Ishikawa (cell line): ENCODE measurements at regions not wholly inside any gene's neighbourhood (a gene's known extent, or its start where the extent isn't known, plus 50 kb on each side); places are given as distances from the start of the nearest gene placed in this dataset.
A peak's percentile ranks its signal among the peaks of the same experiment; 100 is the strongest.

ENCODE experiments used
- CEBPB ChIP-seq: IDR thresholded peaks from 2 replicates; pipeline ENCODE4 v1.6.1; 2012
- CREB1 ChIP-seq: IDR thresholded peaks from 2 replicates; pipeline ENCODE4 v1.6.1; 2012; ENCODE audit warnings: low read depth
- EGR1 ChIP-seq: IDR thresholded peaks from 2 replicates; pipeline ENCODE4 v1.6.1; 2012
- EP300 ChIP-seq: IDR thresholded peaks from 2 replicates; pipeline ENCODE4 v1.6.1; 2012; ENCODE audit warnings: borderline replicate concordance
- FOXM1 ChIP-seq: IDR thresholded peaks from 2 replicates; pipeline ENCODE4 v1.6.1; 2012; ENCODE audit warnings: low read depth, borderline replicate concordance
- NFIC ChIP-seq: IDR thresholded peaks from 2 replicates; pipeline ENCODE4 v1.6.1; 2012
- RAD21 ChIP-seq: IDR thresholded peaks from 2 replicates; pipeline ENCODE4 v1.6.1; 2012; ENCODE audit warnings: low read depth
- TAF1 ChIP-seq: IDR thresholded peaks from 2 replicates; pipeline ENCODE4 v1.6.1; 2012; ENCODE audit warnings: low read depth, mild to moderate bottlenecking
- TCF12 ChIP-seq: IDR thresholded peaks from 2 replicates; pipeline ENCODE4 v1.6.1; 2012; ENCODE audit warnings: low read depth
- TEAD4 ChIP-seq: IDR thresholded peaks from 2 replicates; pipeline ENCODE4 v1.6.1; 2012
- YY1 ChIP-seq: IDR thresholded peaks from 2 replicates; pipeline ENCODE4 v1.6.1; 2012; ENCODE audit warnings: low read depth
- ZBTB7A ChIP-seq: IDR thresholded peaks from 2 replicates; pipeline ENCODE4 v1.6.1; 2012; ENCODE audit warnings: low read depth
- TF ChIP-seq, protein P1 (sequence below): IDR thresholded peaks from 2 replicates; pipeline ENCODE4 v1.6.1; 2012; ENCODE audit warnings: low read depth, mild to moderate bottlenecking
- TF ChIP-seq, protein P2 (sequence below): IDR thresholded peaks from 2 replicates; pipeline ENCODE4 v1.6.1; 2012
- TF ChIP-seq, protein P3 (sequence below): IDR thresholded peaks from 2 replicates; pipeline ENCODE4 v1.6.1; 2012

DNA sequence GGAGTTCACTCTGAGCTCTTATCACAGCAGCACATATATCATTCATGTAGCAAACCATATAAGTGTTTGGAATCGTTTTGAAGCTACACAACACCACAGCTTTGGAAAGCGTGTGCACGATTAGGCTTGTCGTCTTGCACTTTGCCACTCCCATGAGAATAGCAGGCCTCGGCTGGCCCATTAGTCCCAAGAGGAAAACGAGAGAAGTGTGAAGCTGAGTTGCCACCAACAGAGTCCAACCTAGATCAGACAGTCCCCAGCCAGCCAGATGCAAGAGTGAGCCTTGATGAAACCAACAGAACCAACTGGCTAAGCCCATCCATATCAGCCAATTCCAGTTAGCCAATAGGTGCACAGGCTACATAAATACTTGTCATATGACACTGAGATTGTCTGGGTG is 238.4 kb downstream of the C1orf94 start:
- TF ChIP-seq TAF1 (no peak), RAD21 (no peak), EGR1 (no peak), ZBTB7A (no peak), YY1 (no peak), NFIC (no peak), EP300 (no peak)
- TF ChIP-seq, protein P1, sequence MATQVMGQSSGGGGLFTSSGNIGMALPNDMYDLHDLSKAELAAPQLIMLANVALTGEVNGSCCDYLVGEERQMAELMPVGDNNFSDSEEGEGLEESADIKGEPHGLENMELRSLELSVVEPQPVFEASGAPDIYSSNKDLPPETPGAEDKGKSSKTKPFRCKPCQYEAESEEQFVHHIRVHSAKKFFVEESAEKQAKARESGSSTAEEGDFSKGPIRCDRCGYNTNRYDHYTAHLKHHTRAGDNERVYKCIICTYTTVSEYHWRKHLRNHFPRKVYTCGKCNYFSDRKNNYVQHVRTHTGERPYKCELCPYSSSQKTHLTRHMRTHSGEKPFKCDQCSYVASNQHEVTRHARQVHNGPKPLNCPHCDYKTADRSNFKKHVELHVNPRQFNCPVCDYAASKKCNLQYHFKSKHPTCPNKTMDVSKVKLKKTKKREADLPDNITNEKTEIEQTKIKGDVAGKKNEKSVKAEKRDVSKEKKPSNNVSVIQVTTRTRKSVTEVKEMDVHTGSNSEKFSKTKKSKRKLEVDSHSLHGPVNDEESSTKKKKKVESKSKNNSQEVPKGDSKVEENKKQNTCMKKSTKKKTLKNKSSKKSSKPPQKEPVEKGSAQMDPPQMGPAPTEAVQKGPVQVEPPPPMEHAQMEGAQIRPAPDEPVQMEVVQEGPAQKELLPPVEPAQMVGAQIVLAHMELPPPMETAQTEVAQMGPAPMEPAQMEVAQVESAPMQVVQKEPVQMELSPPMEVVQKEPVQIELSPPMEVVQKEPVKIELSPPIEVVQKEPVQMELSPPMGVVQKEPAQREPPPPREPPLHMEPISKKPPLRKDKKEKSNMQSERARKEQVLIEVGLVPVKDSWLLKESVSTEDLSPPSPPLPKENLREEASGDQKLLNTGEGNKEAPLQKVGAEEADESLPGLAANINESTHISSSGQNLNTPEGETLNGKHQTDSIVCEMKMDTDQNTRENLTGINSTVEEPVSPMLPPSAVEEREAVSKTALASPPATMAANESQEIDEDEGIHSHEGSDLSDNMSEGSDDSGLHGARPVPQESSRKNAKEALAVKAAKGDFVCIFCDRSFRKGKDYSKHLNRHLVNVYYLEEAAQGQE, result no peak
- TF ChIP-seq, protein P2, sequence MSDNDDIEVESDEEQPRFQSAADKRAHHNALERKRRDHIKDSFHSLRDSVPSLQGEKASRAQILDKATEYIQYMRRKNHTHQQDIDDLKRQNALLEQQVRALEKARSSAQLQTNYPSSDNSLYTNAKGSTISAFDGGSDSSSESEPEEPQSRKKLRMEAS, result no peak

DNA sequence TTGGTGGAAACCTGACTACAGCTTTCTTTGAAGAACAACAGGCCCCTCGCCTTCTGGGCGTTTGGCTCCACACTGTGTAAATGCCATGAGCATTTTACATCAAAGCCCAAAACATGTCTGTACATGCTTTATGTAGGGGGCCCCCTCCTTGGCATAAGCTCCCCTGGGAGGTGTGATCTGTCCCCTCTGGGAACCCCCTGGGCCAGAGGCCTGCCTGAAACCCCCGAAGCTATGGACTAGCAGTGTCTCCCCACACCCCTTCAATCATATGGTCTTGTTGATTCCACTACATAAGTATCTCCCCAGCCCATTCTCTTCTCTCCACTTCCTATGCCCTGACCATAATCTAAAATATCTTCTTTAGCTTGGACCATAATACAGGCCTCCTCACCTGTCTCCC is 241.5 kb downstream of the C1orf94 start:
- TF ChIP-seq NFIC (no peak), CREB1 (no peak), TCF12 (no peak), TAF1 (no peak), ZBTB7A (no peak), TEAD4 (no peak)
- TF ChIP-seq, protein P2, result no peak

DNA sequence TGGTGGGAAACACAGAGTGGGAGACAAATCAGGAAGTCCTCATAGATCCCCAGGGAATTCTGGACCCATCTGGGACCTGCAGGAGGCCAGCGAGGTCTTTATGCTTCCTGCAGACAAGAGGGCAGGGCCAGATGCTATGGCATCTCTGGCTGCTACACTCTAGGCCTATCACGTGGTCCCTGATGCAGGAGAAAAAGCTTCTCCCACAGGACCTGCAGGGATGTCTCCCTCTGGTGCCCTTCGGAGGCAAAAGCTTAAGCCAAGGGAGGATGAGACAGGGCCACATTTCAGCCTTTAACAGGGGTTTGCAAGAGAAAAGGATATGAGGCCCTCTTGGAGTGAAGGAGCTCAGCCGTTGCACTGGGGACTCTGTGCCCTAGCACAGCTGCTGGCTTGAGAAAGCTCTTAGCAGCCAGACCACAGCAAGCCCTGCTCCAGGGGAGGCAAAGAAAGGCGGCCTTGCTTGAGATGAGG is 243.0 kb downstream of the C1orf94 start:
- TF ChIP-seq RAD21 (no peak), TEAD4 (no peak), FOXM1 (no peak), CREB1 (no peak)
- TF ChIP-seq, protein P3, sequence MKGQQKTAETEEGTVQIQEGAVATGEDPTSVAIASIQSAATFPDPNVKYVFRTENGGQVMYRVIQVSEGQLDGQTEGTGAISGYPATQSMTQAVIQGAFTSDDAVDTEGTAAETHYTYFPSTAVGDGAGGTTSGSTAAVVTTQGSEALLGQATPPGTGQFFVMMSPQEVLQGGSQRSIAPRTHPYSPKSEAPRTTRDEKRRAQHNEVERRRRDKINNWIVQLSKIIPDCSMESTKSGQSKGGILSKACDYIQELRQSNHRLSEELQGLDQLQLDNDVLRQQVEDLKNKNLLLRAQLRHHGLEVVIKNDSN, result 0 out of 2 replicates have a peak, but pooled peaks have one; percentile 34

DNA sequence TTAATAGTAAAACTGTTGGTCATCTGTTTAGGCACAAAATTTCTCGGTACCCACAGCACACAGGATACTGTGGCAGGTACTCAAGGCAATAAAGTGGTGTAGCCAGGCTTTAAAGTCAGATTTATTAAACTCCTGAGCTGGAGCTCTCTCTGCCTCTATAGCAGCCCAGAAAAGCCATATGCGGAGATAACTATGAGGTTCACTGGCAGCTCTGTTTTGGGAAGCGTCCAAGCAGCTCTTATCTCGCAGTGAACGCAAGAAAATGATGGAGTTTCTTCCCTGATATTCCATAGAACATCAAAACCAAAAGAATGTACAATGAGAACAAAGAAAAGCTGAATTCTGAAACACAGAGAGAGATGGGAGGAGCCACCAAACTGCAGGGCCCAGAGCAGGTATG is 248.3 kb downstream of the C1orf94 start:
- TF ChIP-seq, protein P3, result no peak
- no peak for TF ChIP-seq TEAD4
- no peak for TF ChIP-seq RAD21
- TF ChIP-seq, protein P2, result no peak
- no peak for TF ChIP-seq TAF1
- no peak for TF ChIP-seq CREB1
- no peak for TF ChIP-seq TCF12
- no peak for TF ChIP-seq ZBTB7A

DNA sequence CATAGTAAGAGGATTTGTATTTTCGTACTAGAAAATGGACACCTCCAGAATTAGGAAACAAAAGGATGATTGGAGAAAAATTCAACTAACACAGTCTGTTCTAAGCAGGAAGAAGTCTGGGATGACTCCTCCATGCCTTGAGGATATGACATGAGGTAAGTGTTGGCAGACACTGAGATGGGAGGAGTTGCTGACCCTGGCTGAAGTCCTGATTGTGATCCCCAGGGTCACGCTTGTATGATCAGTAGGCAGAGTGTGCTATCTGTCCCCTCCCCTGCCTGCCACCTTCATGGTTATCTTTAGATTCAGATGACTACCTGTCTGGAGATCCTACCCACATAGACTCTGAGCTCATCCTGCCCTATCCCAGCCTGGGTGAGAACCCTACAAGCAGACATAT is 249.1 kb downstream of the C1orf94 start:
- TF ChIP-seq EP300 (no peak), TEAD4 (no peak), YY1 (no peak), CREB1 (no peak), FOXM1 (no peak), ZBTB7A (no peak), CEBPB (no peak), EGR1 (no peak), NFIC (no peak), RAD21 (no peak), TCF12 (no peak), TAF1 (no peak)
- TF ChIP-seq, protein P1, result no peak
- TF ChIP-seq, protein P3, result no peak
- TF ChIP-seq, protein P2, result no peak

DNA sequence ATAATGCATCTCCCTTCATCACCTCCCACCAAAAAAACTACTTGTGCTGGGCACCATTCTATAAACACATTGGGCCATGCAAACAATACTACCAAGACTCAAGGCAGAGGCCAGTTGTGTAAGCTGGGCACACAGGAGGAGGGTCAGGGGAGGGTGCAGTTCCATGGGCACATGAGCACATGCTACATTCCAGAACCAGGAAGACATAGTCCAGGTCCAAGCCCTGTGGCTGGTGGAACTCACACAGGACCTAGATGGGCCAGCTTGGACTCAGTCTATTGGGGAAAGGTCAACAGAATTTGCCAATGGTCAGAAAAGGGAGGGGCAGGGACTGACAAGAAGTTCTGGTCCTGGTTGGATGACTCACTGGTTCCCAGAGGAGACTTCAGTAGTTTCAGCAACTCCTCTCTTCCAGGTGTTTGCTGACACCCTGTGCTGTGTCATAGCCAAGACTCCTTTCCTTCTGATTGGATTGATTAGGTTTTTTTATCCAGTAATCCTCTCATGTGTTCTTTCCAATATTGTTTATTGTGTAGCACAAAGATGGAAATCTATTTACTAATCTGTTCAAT is 249.7 kb downstream of the C1orf94 start:
- TF ChIP-seq, protein P2, result no peak
- TF ChIP-seq FOXM1 (no peak), TCF12 (no peak), EP300 (no peak), TAF1 (no peak), NFIC (no peak)
- TF ChIP-seq, protein P1, result no peak
